MM.1S (cell line): ENCODE measurements at regions not wholly inside any gene's neighbourhood (a gene's known extent, or its start where the extent isn't known, plus 50 kb on each side); places are given as distances from the start of the nearest gene placed in this dataset.

Source experiments
- EZH2 ChIP-seq: fragments of 300-600 bp; sonication (generic); optimal IDR thresholded peaks from 2 replicates; pipeline ENCODE3; 2017; ENCODE audit warnings: low read depth, mild to moderate bottlenecking, antibody characterized with exemption, low read length, mixed read lengths
- TF ChIP-seq, protein P1 (sequence below): fragments of 300-600 bp; sonication (generic); IDR thresholded peaks from 2 replicates; pipeline ENCODE4 v1.5.1; 2016; ENCODE audit warnings: antibody characterized with exemption, low read length, mixed read lengths

- TF ChIP-seq, protein P1, sequence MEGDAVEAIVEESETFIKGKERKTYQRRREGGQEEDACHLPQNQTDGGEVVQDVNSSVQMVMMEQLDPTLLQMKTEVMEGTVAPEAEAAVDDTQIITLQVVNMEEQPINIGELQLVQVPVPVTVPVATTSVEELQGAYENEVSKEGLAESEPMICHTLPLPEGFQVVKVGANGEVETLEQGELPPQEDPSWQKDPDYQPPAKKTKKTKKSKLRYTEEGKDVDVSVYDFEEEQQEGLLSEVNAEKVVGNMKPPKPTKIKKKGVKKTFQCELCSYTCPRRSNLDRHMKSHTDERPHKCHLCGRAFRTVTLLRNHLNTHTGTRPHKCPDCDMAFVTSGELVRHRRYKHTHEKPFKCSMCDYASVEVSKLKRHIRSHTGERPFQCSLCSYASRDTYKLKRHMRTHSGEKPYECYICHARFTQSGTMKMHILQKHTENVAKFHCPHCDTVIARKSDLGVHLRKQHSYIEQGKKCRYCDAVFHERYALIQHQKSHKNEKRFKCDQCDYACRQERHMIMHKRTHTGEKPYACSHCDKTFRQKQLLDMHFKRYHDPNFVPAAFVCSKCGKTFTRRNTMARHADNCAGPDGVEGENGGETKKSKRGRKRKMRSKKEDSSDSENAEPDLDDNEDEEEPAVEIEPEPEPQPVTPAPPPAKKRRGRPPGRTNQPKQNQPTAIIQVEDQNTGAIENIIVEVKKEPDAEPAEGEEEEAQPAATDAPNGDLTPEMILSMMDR: no peak
- TF ChIP-seq EZH2: no peak
Measured at GRCh38 chr17:13106171-13106570, 88.3 kb upstream of the ELAC2 start.
